22Rv1 (cell line): ENCODE measurements at regions not wholly inside any gene's neighbourhood (a gene's known extent, or its start where the extent isn't known, plus 50 kb on each side); places are given as distances from the start of the nearest gene placed in this dataset.

ENCODE experiments used
- CTCF ChIP-seq: fragments of 450-650 bp; IDR thresholded peaks from 2 replicates; pipeline ENCODE4 v1.5.1; 2017; ENCODE audit warnings: mild to moderate bottlenecking
- ZFX ChIP-seq: fragments of 450-650 bp; IDR thresholded peaks from 2 replicates; pipeline ENCODE4 v1.6.1; 2017; ENCODE audit warnings: antibody characterized with exemption, borderline replicate concordance

- TF ChIP-seq CTCF, result no peak
- no peak for TF ChIP-seq ZFX
Measured at GRCh38 chr3:194984622-194985021, 286.3 kb downstream of the XXYLT1 start.
